ENCODE measurements at regions not wholly inside any gene's neighbourhood (a gene's known extent, or its start where the extent isn't known, plus 50 kb on each side); places are given as distances from the start of the nearest gene placed in this dataset.

GRCh38 chr5:159631001-159631400 lies 285.3 kb upstream of the ADRA1B start:
- TF ChIP-seq EZH2 (optimal IDR thresholded peaks at IDR 0.05; ENCODE audit: low read depth, low read length) (no peak), EZH2phosphoT487 (IDR thresholded peaks at IDR 0.05; ENCODE audit: low read length) (no peak), CTCF (IDR thresholded peaks at IDR 0.05; ENCODE audit: low read length) (no peak)
- Histone ChIP-seq H3K4me2 (ENCODE audit: low read depth, low read length) (no peak overlapping the region), H2AFZ (ENCODE audit: low read length) (no peak overlapping the region), H3K4me3 (ENCODE audit: low read length) (no peak overlapping the region), H3K9me3 (replicated peaks; ENCODE audit: insufficient read depth, low read length) (no peaks in the 10 kb centered on the region), H3F3A (ENCODE audit: insufficient read depth, low read length) (no peaks in the 10 kb centered on the region), H3K79me2 (ENCODE audit: low read length) (no peaks in the 10 kb centered on the region), H3K9ac (ENCODE audit: low read length) (no peak overlapping the region), H3K27ac (ENCODE audit: low read length) (no peak overlapping the region), H3K27me3 (replicated peaks; ENCODE audit: insufficient read depth, low read length) (no peaks in the 10 kb centered on the region), H3K9me2 (replicated peaks; ENCODE audit: insufficient read depth, low read length) (no peaks in the 10 kb centered on the region), H3K36me3 (replicated peaks; ENCODE audit: insufficient read depth, low read length) (no peaks in the 10 kb centered on the region), H3K4me1 (ENCODE audit: low read length) (no peaks in the 10 kb centered on the region), H4K20me1 (ENCODE audit: insufficient read depth, low read length) (no peaks in the 10 kb centered on the region)
- no peak for DNase-seq

- H3K36me3 ChIP-seq (replicated peaks; ENCODE audit: insufficient read depth, low read length), result no peaks in the 10 kb centered on the region
- no peak overlapping the region for H3K9ac ChIP-seq (ENCODE audit: low read length)
- no peaks in the 10 kb centered on the region for H3K9me3 ChIP-seq (replicated peaks; ENCODE audit: insufficient read depth, low read length)
- H3K4me2 ChIP-seq (ENCODE audit: low read depth, low read length), result no peak overlapping the region
- no peak overlapping the region for H2AFZ ChIP-seq (ENCODE audit: low read length)
- no peak for DNase-seq
- H3K79me2 ChIP-seq (ENCODE audit: low read length), result no peaks in the 10 kb centered on the region
- TF ChIP-seq EZH2phosphoT487 (IDR thresholded peaks at IDR 0.05; ENCODE audit: low read length) (no peak), CTCF (IDR thresholded peaks at IDR 0.05; ENCODE audit: low read length) (no peak), EZH2 (optimal IDR thresholded peaks at IDR 0.05; ENCODE audit: low read depth, low read length) (no peak)
- no peaks in the 10 kb centered on the region for H3K4me1 ChIP-seq (ENCODE audit: low read length)
- H3K27me3 ChIP-seq (replicated peaks; ENCODE audit: insufficient read depth, low read length), result no peaks in the 10 kb centered on the region
- H3K4me3 ChIP-seq (ENCODE audit: low read length), result no peak overlapping the region
- no peaks in the 10 kb centered on the region for H3K9me2 ChIP-seq (replicated peaks; ENCODE audit: insufficient read depth, low read length)
- H3F3A ChIP-seq (ENCODE audit: insufficient read depth, low read length), result no peaks in the 10 kb centered on the region
- no peaks in the 10 kb centered on the region for H4K20me1 ChIP-seq (ENCODE audit: insufficient read depth, low read length)
- no peak overlapping the region for H3K27ac ChIP-seq (ENCODE audit: low read length)
Measured at GRCh38 chr5:159632866-159633265, 283.4 kb upstream of the ADRA1B start.

DNA sequence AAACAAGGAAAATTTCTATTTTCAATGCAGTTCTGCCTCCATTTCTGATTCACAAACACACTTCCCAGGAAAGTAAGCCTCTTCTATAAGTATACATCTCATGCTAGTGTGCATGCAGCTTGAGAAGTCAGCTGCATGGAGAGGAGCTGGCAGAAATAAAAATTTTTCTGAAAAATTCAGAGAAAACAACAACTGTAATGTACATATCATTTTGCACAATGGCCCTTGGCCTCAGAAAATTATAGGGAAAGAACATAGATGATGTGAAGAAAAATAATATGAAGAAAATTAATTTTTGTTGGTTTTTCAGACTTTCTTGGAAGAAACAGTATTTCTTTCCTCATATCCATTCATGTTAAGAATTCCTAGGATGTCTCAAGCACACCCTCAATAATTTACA lies 277.8 kb upstream of the ADRA1B start:
- H3K79me2 ChIP-seq (ENCODE audit: low read length), result no peaks in the 10 kb centered on the region
- no peaks in the 10 kb centered on the region for H3K9me3 ChIP-seq (replicated peaks; ENCODE audit: insufficient read depth, low read length)
- no peaks in the 10 kb centered on the region for H4K20me1 ChIP-seq (ENCODE audit: insufficient read depth, low read length)
- no peaks in the 10 kb centered on the region for H3K36me3 ChIP-seq (replicated peaks; ENCODE audit: insufficient read depth, low read length)
- no peaks in the 10 kb centered on the region for H3K9me2 ChIP-seq (replicated peaks; ENCODE audit: insufficient read depth, low read length)
- no peaks in the 10 kb centered on the region for H3K4me1 ChIP-seq (ENCODE audit: low read length)
- H3F3A ChIP-seq (ENCODE audit: insufficient read depth, low read length), result no peaks in the 10 kb centered on the region
- no peak overlapping the region for H3K4me3 ChIP-seq (ENCODE audit: low read length)
- DNase-seq, result no peak
- H3K9ac ChIP-seq (ENCODE audit: low read length), result no peak overlapping the region
- H3K27me3 ChIP-seq (replicated peaks; ENCODE audit: insufficient read depth, low read length), result no peaks in the 10 kb centered on the region
- H3K27ac ChIP-seq (ENCODE audit: low read length), result no peak overlapping the region
- H2AFZ ChIP-seq (ENCODE audit: low read length), result no peak overlapping the region
- H3K4me2 ChIP-seq (ENCODE audit: low read depth, low read length), result no peak overlapping the region
- TF ChIP-seq EZH2 (optimal IDR thresholded peaks at IDR 0.05; ENCODE audit: low read depth, low read length), result no peak
- no peak for TF ChIP-seq CTCF (IDR thresholded peaks at IDR 0.05; ENCODE audit: low read length)
